ENCODE measurements at regions not wholly inside any gene's neighbourhood (a gene's known extent, or its start where the extent isn't known, plus 50 kb on each side); places are given as distances from the start of the nearest gene placed in this dataset.

- TF ChIP-seq, protein P1, sequence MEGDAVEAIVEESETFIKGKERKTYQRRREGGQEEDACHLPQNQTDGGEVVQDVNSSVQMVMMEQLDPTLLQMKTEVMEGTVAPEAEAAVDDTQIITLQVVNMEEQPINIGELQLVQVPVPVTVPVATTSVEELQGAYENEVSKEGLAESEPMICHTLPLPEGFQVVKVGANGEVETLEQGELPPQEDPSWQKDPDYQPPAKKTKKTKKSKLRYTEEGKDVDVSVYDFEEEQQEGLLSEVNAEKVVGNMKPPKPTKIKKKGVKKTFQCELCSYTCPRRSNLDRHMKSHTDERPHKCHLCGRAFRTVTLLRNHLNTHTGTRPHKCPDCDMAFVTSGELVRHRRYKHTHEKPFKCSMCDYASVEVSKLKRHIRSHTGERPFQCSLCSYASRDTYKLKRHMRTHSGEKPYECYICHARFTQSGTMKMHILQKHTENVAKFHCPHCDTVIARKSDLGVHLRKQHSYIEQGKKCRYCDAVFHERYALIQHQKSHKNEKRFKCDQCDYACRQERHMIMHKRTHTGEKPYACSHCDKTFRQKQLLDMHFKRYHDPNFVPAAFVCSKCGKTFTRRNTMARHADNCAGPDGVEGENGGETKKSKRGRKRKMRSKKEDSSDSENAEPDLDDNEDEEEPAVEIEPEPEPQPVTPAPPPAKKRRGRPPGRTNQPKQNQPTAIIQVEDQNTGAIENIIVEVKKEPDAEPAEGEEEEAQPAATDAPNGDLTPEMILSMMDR (IDR thresholded peaks at IDR 0.05; ENCODE audit: insufficient read depth, low read length, poor library complexity, severe bottlenecking) = no peak
- no peaks in the 10 kb centered on the region for H3K36me3 ChIP-seq (ENCODE audit: control insufficient read depth, insufficient read depth, low read length)
- no peak for DNase-seq (ENCODE audit: extremely low read depth, insufficient read length)
- H3K27me3 ChIP-seq (replicated peaks; ENCODE audit: control insufficient read depth, insufficient read depth, low read length) = no peaks in the 10 kb centered on the region
- H3K4me3 ChIP-seq (replicated peaks; ENCODE audit: low read depth, low read length) = no peak overlapping the region
Measured at GRCh38 chr5:98989727-98990126, 60.9 kb upstream of the CHD1 start.

GRCh38 chr5:98986587-98986986 is 57.8 kb upstream of the CHD1 start:
- TF ChIP-seq, protein P1 (IDR thresholded peaks at IDR 0.05; ENCODE audit: insufficient read depth, low read length, poor library complexity, severe bottlenecking) = no peak
- Histone ChIP-seq H3K27me3 (replicated peaks; ENCODE audit: control insufficient read depth, insufficient read depth, low read length) (no peaks in the 10 kb centered on the region), H3K36me3 (ENCODE audit: control insufficient read depth, insufficient read depth, low read length) (no peaks in the 10 kb centered on the region), H3K4me3 (replicated peaks; ENCODE audit: low read depth, low read length) (no peak overlapping the region)
- DNase-seq (ENCODE audit: extremely low read depth, insufficient read length) = no peak

DNA sequence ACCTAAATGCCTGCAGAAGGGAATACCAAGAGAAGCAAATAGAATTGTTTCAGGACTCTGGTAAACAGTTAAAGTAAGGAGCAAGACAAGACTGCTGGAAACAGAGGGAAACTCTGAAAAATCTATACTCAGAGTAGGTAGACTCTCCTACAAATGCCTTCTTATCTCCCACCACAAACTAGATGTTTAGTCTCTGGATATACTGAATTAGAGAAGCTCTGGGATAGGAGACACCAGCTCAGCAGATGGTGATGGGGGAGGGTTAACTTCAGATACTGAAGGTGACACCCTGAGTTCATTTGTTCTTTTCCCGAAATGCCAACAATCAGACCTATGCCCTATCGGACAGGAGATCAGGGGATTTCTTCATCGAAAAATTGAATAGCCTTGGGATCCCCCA is 54.1 kb upstream of the CHD1 start:
- TF ChIP-seq, protein P1 (IDR thresholded peaks at IDR 0.05; ENCODE audit: insufficient read depth, low read length, poor library complexity, severe bottlenecking) = no peak
- H3K4me3 ChIP-seq (replicated peaks; ENCODE audit: low read depth, low read length) = no peak overlapping the region
- no peak for DNase-seq (ENCODE audit: extremely low read depth, insufficient read length)
- no peaks in the 10 kb centered on the region for H3K27me3 ChIP-seq (replicated peaks; ENCODE audit: control insufficient read depth, insufficient read depth, low read length)
- H3K36me3 ChIP-seq (ENCODE audit: control insufficient read depth, insufficient read depth, low read length) = no peaks in the 10 kb centered on the region

Data from GM06990 (cell line).